BLaER1 (cell line): ENCODE measurements at regions not wholly inside any gene's neighbourhood (a gene's known extent, or its start where the extent isn't known, plus 50 kb on each side); places are given as distances from the start of the nearest gene placed in this dataset.
A peak's percentile ranks its signal among the peaks of the same experiment; 100 is the strongest.

ENCODE experiments used
- H3K27ac ChIP-seq: shearing (Covaris generic); formaldehyde crosslinking; 2 replicates; pipeline ENCODE4 v1.8.1; 2022
- H3K27me3 ChIP-seq: shearing (Covaris generic); formaldehyde crosslinking; 2 replicates; pipeline ENCODE4 v1.8.1; 2022
- H3K36me3 ChIP-seq: shearing (Covaris generic); formaldehyde crosslinking; 2 replicates; pipeline ENCODE4 v1.8.1; 2022
- H3K4me1 ChIP-seq: shearing (Covaris generic); formaldehyde crosslinking; 2 replicates; pipeline ENCODE4 v1.8.1; 2022
- H3K4me2 ChIP-seq: shearing (Covaris generic); formaldehyde crosslinking; 2 replicates; pipeline ENCODE4 v1.8.1; 2022
- H3K4me3 ChIP-seq: shearing (Covaris generic); formaldehyde crosslinking; 2 replicates; pipeline ENCODE4 v1.8.1; 2022
- H3K9ac ChIP-seq: shearing (Covaris generic); formaldehyde crosslinking; 2 replicates; pipeline ENCODE4 v1.8.1; 2022
- H3K9me3 ChIP-seq: shearing (Covaris generic); formaldehyde crosslinking; 2 replicates; pipeline ENCODE4 v1.8.1; 2022
- H4K20me1 ChIP-seq: shearing (Covaris generic); formaldehyde crosslinking; 2 replicates; pipeline ENCODE4 v1.8.1; 2022
- Cebpa-rat ChIP-seq: shearing (Covaris generic); IDR thresholded peaks from 2 replicates; pipeline ENCODE4 v1.8.1; 2022

GRCh38 chr7:68550027-68550426 lies 1048.2 kb upstream of the AUTS2 start:
- H3K27me3 ChIP-seq: no peaks in the 10 kb centered on the region
- no peak overlapping the region for H3K4me2 ChIP-seq
- H3K4me1 ChIP-seq: no peaks in the 10 kb centered on the region
- H3K4me3 ChIP-seq: no peak overlapping the region
- no peak overlapping the region for H3K9ac ChIP-seq
- H4K20me1 ChIP-seq: no peaks in the 10 kb centered on the region
- no peaks in the 10 kb centered on the region for H3K9me3 ChIP-seq
- no peak for TF ChIP-seq Cebpa-rat
- H3K27ac ChIP-seq: no peak overlapping the region
- H3K36me3 ChIP-seq: no peaks in the 10 kb centered on the region

- Histone ChIP-seq H3K27ac (no peak overlapping the region), H3K4me1 (no peaks in the 10 kb centered on the region), H3K27me3 (no peaks in the 10 kb centered on the region), H3K9me3 (no peaks in the 10 kb centered on the region), H3K9ac (no peak overlapping the region), H3K4me2 (no peak overlapping the region), H3K36me3 (no peaks in the 10 kb centered on the region), H3K4me3 (no peak overlapping the region), H4K20me1 (no peaks in the 10 kb centered on the region)
- no peak for TF ChIP-seq Cebpa-rat
Observed at GRCh38 chr7:68550635-68551034, 1047.6 kb upstream of the AUTS2 start.

GRCh38 chr7:68556537-68556936 lies 1041.7 kb upstream of the AUTS2 start:
- no peaks in the 10 kb centered on the region for H4K20me1 ChIP-seq
- H3K27me3 ChIP-seq: no peaks in the 10 kb centered on the region
- no peak overlapping the region for H3K27ac ChIP-seq
- H3K4me2 ChIP-seq: no peak overlapping the region
- H3K9me3 ChIP-seq: peaks cover 8% of the 10 kb centered on the region; the same call in 1 of the 2 replicates
- no peak overlapping the region for H3K9ac ChIP-seq
- no peaks in the 10 kb centered on the region for H3K4me1 ChIP-seq
- H3K36me3 ChIP-seq: no peaks in the 10 kb centered on the region
- no peak overlapping the region for H3K4me3 ChIP-seq
- TF ChIP-seq Cebpa-rat: peak; percentile 19; the same call in 1 of the 2 replicates

- H3K9ac ChIP-seq: no peak overlapping the region
- no peak for TF ChIP-seq Cebpa-rat
- no peaks in the 10 kb centered on the region for H3K27me3 ChIP-seq
Observed at GRCh38 chr7:68559518-68559917, 1038.8 kb upstream of the AUTS2 start.

GRCh38 chr7:68562323-68562899 lies 1035.9 kb upstream of the AUTS2 start:
- no peak for TF ChIP-seq Cebpa-rat
- H3K36me3 ChIP-seq: no peaks in the 10 kb centered on the region
- H3K27ac ChIP-seq: no peak overlapping the region

More at GRCh38 chr7:68559518-68559917, 1038.8 kb upstream of the AUTS2 start:
- Histone ChIP-seq H3K9me3 (peaks cover 8% of the 10 kb centered on the region; the same call in 1 of the 2 replicates), H3K4me2 (no peak overlapping the region), H3K36me3 (no peaks in the 10 kb centered on the region), H3K27ac (no peak overlapping the region), H3K4me1 (no peaks in the 10 kb centered on the region), H3K4me3 (no peak overlapping the region), H4K20me1 (no peaks in the 10 kb centered on the region)

GRCh38 chr7:68564306-68565135 lies 1033.8 kb upstream of the AUTS2 start:
- no peak overlapping the region for H3K9ac ChIP-seq
- H4K20me1 ChIP-seq: no peaks in the 10 kb centered on the region
- H3K36me3 ChIP-seq: no peaks in the 10 kb centered on the region
- no peak overlapping the region for H3K4me3 ChIP-seq
- no peaks in the 10 kb centered on the region for H3K9me3 ChIP-seq
- TF ChIP-seq Cebpa-rat: no peak
- no peak overlapping the region for H3K4me2 ChIP-seq
- no peak overlapping the region for H3K27ac ChIP-seq
- no peaks in the 10 kb centered on the region for H3K4me1 ChIP-seq
- no peaks in the 10 kb centered on the region for H3K27me3 ChIP-seq

More at GRCh38 chr7:68562323-68562899, 1035.9 kb upstream of the AUTS2 start:
- Histone ChIP-seq H3K4me3 (no peak overlapping the region), H3K9ac (no peak overlapping the region), H3K4me1 (no peaks in the 10 kb centered on the region), H3K4me2 (no peak overlapping the region), H3K9me3 (peaks cover 7% of the 10 kb centered on the region; the same call in 1 of the 2 replicates), H3K27me3 (no peaks in the 10 kb centered on the region), H4K20me1 (no peaks in the 10 kb centered on the region)

GRCh38 chr7:68571286-68571685 lies 1027.0 kb upstream of the AUTS2 start:
- Histone ChIP-seq H3K4me2 (no peak overlapping the region), H3K9me3 (no peaks in the 10 kb centered on the region), H3K4me1 (peaks cover 20% of the 10 kb centered on the region), H3K27me3 (no peaks in the 10 kb centered on the region), H3K4me3 (no peak overlapping the region), H3K9ac (no peak overlapping the region), H4K20me1 (no peaks in the 10 kb centered on the region), H3K27ac (no peak overlapping the region), H3K36me3 (no peaks in the 10 kb centered on the region)
- TF ChIP-seq Cebpa-rat: no peak

- Histone ChIP-seq H3K36me3 (no peaks in the 10 kb centered on the region), H3K4me3 (no peak overlapping the region), H3K9me3 (no peaks in the 10 kb centered on the region), H4K20me1 (no peaks in the 10 kb centered on the region), H3K9ac (no peak overlapping the region), H3K4me1 (peaks cover 20% of the 10 kb centered on the region), H3K4me2 (peak overlapping the region; percentile 72), H3K27me3 (no peaks in the 10 kb centered on the region), H3K27ac (no peak overlapping the region)
- no peak for TF ChIP-seq Cebpa-rat
Observed at GRCh38 chr7:68573271-68574005, 1024.8 kb upstream of the AUTS2 start.

- H3K9me3 ChIP-seq: peaks cover 6% of the 10 kb centered on the region; the same call in 1 of the 2 replicates
- TF ChIP-seq Cebpa-rat: no peak
Observed at GRCh38 chr7:68576366-68576765, 1021.9 kb upstream of the AUTS2 start.

GRCh38 chr7:68581417-68581816 lies 1016.9 kb upstream of the AUTS2 start:
- TF ChIP-seq Cebpa-rat: no peak
- no peaks in the 10 kb centered on the region for H3K36me3 ChIP-seq
- no peak overlapping the region for H3K27ac ChIP-seq
- H3K9ac ChIP-seq: no peak overlapping the region
- H4K20me1 ChIP-seq: no peaks in the 10 kb centered on the region
- H3K9me3 ChIP-seq: peaks cover 16% of the 10 kb centered on the region
- H3K4me1 ChIP-seq: no peaks in the 10 kb centered on the region
- H3K4me2 ChIP-seq: no peak overlapping the region
- no peaks in the 10 kb centered on the region for H3K27me3 ChIP-seq
- H3K4me3 ChIP-seq: no peak overlapping the region

More at GRCh38 chr7:68576366-68576765, 1021.9 kb upstream of the AUTS2 start:
- no peak overlapping the region for H3K4me3 ChIP-seq
- H3K27me3 ChIP-seq: no peaks in the 10 kb centered on the region
- no peak overlapping the region for H3K9ac ChIP-seq
- no peaks in the 10 kb centered on the region for H3K36me3 ChIP-seq
- H3K27ac ChIP-seq: no peak overlapping the region
- H3K4me2 ChIP-seq: no peak overlapping the region
- no peaks in the 10 kb centered on the region for H4K20me1 ChIP-seq
- peaks cover 20% of the 10 kb centered on the region for H3K4me1 ChIP-seq
